ENCODE measurements at regions not wholly inside any gene's neighbourhood (a gene's known extent, or its start where the extent isn't known, plus 50 kb on each side); places are given as distances from the start of the nearest gene placed in this dataset.

- H3K9me3 Mint-ChIP-seq = peaks cover 4% of the 10 kb centered on the region
- intact Hi-C loops (cut with micrococcal nuclease) = no loop called here
- DNase-seq = no peak
- H3K4me1 Mint-ChIP-seq = peaks cover 65% of the 10 kb centered on the region
- H3K27ac Mint-ChIP-seq = peak overlapping the region; percentile 1
- no peak overlapping the region for H3K4me3 Mint-ChIP-seq
- no peaks in the 10 kb centered on the region for H3K27me3 Mint-ChIP-seq
- peaks cover 49% of the 10 kb centered on the region for H3K36me3 Mint-ChIP-seq (ENCODE audit: low read depth)
Observed at GRCh38 chr6:11370191-11371018, 137.9 kb upstream of the NEDD9 start.

- DNase-seq = no peak
- Mint-ChIP-seq H3K4me1 (peaks cover 63% of the 10 kb centered on the region), H3K4me3 (peak overlapping the region; percentile 7), H3K9me3 (peaks cover 4% of the 10 kb centered on the region), H3K36me3 (ENCODE audit: low read depth) (peaks cover 48% of the 10 kb centered on the region), H3K27ac (peak overlapping the region; percentile 73), H3K27me3 (no peaks in the 10 kb centered on the region)
- intact Hi-C loops (cut with micrococcal nuclease) = loop anchor here (1.0 to 5.0 kb wide), 5 partner anchors 14 to 344 kb away; no protein-coding TSS in a partner anchor
Observed at GRCh38 chr6:11368760-11369159, 136.3 kb upstream of the NEDD9 start.

GRCh38 chr6:11368264-11368663 lies 135.8 kb upstream of the NEDD9 start:
- peaks cover 50% of the 10 kb centered on the region for H3K36me3 Mint-ChIP-seq (ENCODE audit: low read depth)
- no peaks in the 10 kb centered on the region for H3K27me3 Mint-ChIP-seq
- intact Hi-C loops (cut with micrococcal nuclease) = loop anchor here (1.0 to 5.0 kb wide), 4 partner anchors 14 to 344 kb away; no protein-coding TSS in a partner anchor
- no peak for DNase-seq
- peak overlapping the region; percentile 73 for H3K27ac Mint-ChIP-seq
- H3K4me3 Mint-ChIP-seq = no peak overlapping the region
- peaks cover 66% of the 10 kb centered on the region for H3K4me1 Mint-ChIP-seq
- H3K9me3 Mint-ChIP-seq = peaks cover 4% of the 10 kb centered on the region

GRCh38 chr6:11367638-11368199 lies 135.3 kb upstream of the NEDD9 start:
- intact Hi-C loops (cut with micrococcal nuclease) = loop anchor here (1.0 to 5.0 kb wide), 4 partner anchors 15 to 345 kb away; no protein-coding TSS in a partner anchor
- DNase-seq = no peak
- H3K27ac Mint-ChIP-seq = peak overlapping the region; percentile 86
- no peaks in the 10 kb centered on the region for H3K27me3 Mint-ChIP-seq
- H3K36me3 Mint-ChIP-seq (ENCODE audit: low read depth) = peaks cover 54% of the 10 kb centered on the region
- peak overlapping the region; percentile 62 for H3K4me3 Mint-ChIP-seq
- peaks cover 4% of the 10 kb centered on the region for H3K9me3 Mint-ChIP-seq
- H3K4me1 Mint-ChIP-seq = peaks cover 70% of the 10 kb centered on the region

- H3K27me3 Mint-ChIP-seq = no peaks in the 10 kb centered on the region
- H3K36me3 Mint-ChIP-seq (ENCODE audit: low read depth) = peaks cover 54% of the 10 kb centered on the region
- peaks cover 72% of the 10 kb centered on the region for H3K4me1 Mint-ChIP-seq
- DNase-seq = no peak
- H3K27ac Mint-ChIP-seq = peak overlapping the region; percentile 86
- peak overlapping the region; percentile 62 for H3K4me3 Mint-ChIP-seq
- peaks cover 1% of the 10 kb centered on the region for H3K9me3 Mint-ChIP-seq
- intact Hi-C loops (cut with micrococcal nuclease) = loop anchor here (1.0 to 5.0 kb wide), 10 partner anchors 7 to 345 kb away; partner anchors contain the start of gene NEDD9
Observed at GRCh38 chr6:11366934-11367637, 134.6 kb upstream of the NEDD9 start.

- Mint-ChIP-seq H3K27ac (peak overlapping the region; percentile 86), H3K36me3 (ENCODE audit: low read depth) (peaks cover 58% of the 10 kb centered on the region), H3K27me3 (no peaks in the 10 kb centered on the region), H3K4me1 (peaks cover 78% of the 10 kb centered on the region), H3K4me3 (peak overlapping the region; percentile 62), H3K9me3 (no peaks in the 10 kb centered on the region)
- DNase-seq = peak; percentile 86
- intact Hi-C loops (cut with micrococcal nuclease) = loop anchor here (1.0 to 5.0 kb wide), 10 partner anchors 8 to 346 kb away; partner anchors contain the start of gene NEDD9
Observed at GRCh38 chr6:11366183-11366933, 133.9 kb upstream of the NEDD9 start.

GRCh38 chr6:11364971-11365397 lies 132.5 kb upstream of the NEDD9 start:
- peaks cover 63% of the 10 kb centered on the region for H3K36me3 Mint-ChIP-seq (ENCODE audit: low read depth)
- intact Hi-C loops (cut with micrococcal nuclease) = loop anchor here (1.0 to 5.0 kb wide), 4 partner anchors 88 to 347 kb away; no protein-coding TSS in a partner anchor
- peaks cover 9% of the 10 kb centered on the region for H3K9me3 Mint-ChIP-seq
- no peak for DNase-seq
- no peaks in the 10 kb centered on the region for H3K27me3 Mint-ChIP-seq
- peak overlapping the region; percentile 27 for H3K27ac Mint-ChIP-seq
- peaks cover 81% of the 10 kb centered on the region for H3K4me1 Mint-ChIP-seq
- peak overlapping the region; percentile 62 for H3K4me3 Mint-ChIP-seq

- DNase-seq = no peak
- H3K27ac Mint-ChIP-seq = peak overlapping the region; percentile 78
- H3K9me3 Mint-ChIP-seq = peaks cover 14% of the 10 kb centered on the region
- H3K27me3 Mint-ChIP-seq = no peaks in the 10 kb centered on the region
- peak overlapping the region; percentile 26 for H3K4me3 Mint-ChIP-seq
- intact Hi-C loops (cut with micrococcal nuclease) = loop anchor here (1.0 kb wide), 1 partner anchor 96 kb away; no protein-coding TSS in a partner anchor
- H3K36me3 Mint-ChIP-seq (ENCODE audit: low read depth) = peaks cover 70% of the 10 kb centered on the region
- peaks cover 86% of the 10 kb centered on the region for H3K4me1 Mint-ChIP-seq
Observed at GRCh38 chr6:11363881-11364576, 131.6 kb upstream of the NEDD9 start.

GRCh38 chr6:11362564-11362963 lies 130.1 kb upstream of the NEDD9 start:
- H3K27ac Mint-ChIP-seq = peak overlapping the region; percentile 82
- H3K36me3 Mint-ChIP-seq (ENCODE audit: low read depth) = peaks cover 76% of the 10 kb centered on the region
- peaks cover 14% of the 10 kb centered on the region for H3K9me3 Mint-ChIP-seq
- peak overlapping the region; percentile 46 for H3K4me3 Mint-ChIP-seq
- intact Hi-C loops (cut with micrococcal nuclease) = no loop called here
- peaks cover 83% of the 10 kb centered on the region for H3K4me1 Mint-ChIP-seq
- DNase-seq = no peak
- H3K27me3 Mint-ChIP-seq = no peaks in the 10 kb centered on the region

- intact Hi-C loops (cut with micrococcal nuclease) = no loop called here
- Mint-ChIP-seq H3K4me3 (no peak overlapping the region), H3K9me3 (peaks cover 21% of the 10 kb centered on the region), H3K27me3 (no peaks in the 10 kb centered on the region), H3K36me3 (ENCODE audit: low read depth) (peaks cover 70% of the 10 kb centered on the region), H3K27ac (peak overlapping the region; percentile 68), H3K4me1 (peaks cover 78% of the 10 kb centered on the region)
- DNase-seq = no peak
Observed at GRCh38 chr6:11358904-11359830, 126.7 kb upstream of the NEDD9 start.

GRCh38 chr6:11357285-11357684 lies 124.8 kb upstream of the NEDD9 start:
- Mint-ChIP-seq H3K4me3 (peak overlapping the region; percentile 13), H3K9me3 (peaks cover 23% of the 10 kb centered on the region), H3K27ac (peak overlapping the region; percentile 59), H3K36me3 (ENCODE audit: low read depth) (peaks cover 65% of the 10 kb centered on the region), H3K4me1 (peaks cover 77% of the 10 kb centered on the region), H3K27me3 (no peaks in the 10 kb centered on the region)
- intact Hi-C loops (cut with micrococcal nuclease) = no loop called here
- DNase-seq = no peak
